ENCODE measurements at regions not wholly inside any gene's neighbourhood (a gene's known extent, or its start where the extent isn't known, plus 50 kb on each side); places are given as distances from the start of the nearest gene placed in this dataset.
A peak's percentile ranks its signal among the peaks of the same experiment; 100 is the strongest.

DNA sequence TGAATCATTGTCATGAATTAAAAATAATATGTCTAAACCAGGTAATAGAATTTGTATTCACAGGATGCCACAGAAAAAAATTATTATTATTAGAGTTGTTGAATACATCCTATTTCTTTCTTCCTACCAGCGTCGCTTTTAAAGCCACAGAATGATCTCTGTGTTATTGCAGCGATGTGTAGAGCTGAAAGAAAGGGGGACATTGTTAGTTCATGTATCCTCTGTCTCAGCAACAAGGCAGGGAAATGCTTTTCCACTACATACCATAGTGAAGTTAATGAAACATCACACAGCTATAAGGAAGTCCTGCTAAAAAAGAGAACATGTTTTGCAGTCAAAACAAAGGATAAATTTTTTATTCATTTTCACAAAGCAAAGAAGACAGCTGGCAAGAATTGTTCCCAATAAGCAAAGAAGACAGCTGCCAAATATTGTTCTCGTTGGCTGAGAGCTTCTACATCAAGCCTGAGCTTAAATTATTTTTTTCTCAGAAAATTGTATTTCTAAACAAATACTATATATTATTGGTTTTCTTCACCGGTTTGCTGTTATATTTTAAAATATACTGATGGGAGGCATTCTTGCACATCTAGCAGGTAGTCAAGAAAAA lies 1234.4 kb downstream of the SUCLG1 start:
- DNase-seq, result no peak
- Histone ChIP-seq H3K9ac (ENCODE audit: low read depth in 2 of 2, low read length in 2 of 2) (no peak overlapping the region), H3K36me3 (no peaks in the 10 kb centered on the region), H3K27ac (no peak overlapping the region), H3K9me3 (no peaks in the 10 kb centered on the region), H3K4me1 (no peaks in the 10 kb centered on the region), H3K27me3 (no peaks in the 10 kb centered on the region), H3K4me3 (no peak overlapping the region)
- intact Hi-C loops (cut with DNase I), result no loop called here
- TF ChIP-seq, protein P1, sequence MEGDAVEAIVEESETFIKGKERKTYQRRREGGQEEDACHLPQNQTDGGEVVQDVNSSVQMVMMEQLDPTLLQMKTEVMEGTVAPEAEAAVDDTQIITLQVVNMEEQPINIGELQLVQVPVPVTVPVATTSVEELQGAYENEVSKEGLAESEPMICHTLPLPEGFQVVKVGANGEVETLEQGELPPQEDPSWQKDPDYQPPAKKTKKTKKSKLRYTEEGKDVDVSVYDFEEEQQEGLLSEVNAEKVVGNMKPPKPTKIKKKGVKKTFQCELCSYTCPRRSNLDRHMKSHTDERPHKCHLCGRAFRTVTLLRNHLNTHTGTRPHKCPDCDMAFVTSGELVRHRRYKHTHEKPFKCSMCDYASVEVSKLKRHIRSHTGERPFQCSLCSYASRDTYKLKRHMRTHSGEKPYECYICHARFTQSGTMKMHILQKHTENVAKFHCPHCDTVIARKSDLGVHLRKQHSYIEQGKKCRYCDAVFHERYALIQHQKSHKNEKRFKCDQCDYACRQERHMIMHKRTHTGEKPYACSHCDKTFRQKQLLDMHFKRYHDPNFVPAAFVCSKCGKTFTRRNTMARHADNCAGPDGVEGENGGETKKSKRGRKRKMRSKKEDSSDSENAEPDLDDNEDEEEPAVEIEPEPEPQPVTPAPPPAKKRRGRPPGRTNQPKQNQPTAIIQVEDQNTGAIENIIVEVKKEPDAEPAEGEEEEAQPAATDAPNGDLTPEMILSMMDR (IDR thresholded peaks at IDR 0.05), result no peak

DNA sequence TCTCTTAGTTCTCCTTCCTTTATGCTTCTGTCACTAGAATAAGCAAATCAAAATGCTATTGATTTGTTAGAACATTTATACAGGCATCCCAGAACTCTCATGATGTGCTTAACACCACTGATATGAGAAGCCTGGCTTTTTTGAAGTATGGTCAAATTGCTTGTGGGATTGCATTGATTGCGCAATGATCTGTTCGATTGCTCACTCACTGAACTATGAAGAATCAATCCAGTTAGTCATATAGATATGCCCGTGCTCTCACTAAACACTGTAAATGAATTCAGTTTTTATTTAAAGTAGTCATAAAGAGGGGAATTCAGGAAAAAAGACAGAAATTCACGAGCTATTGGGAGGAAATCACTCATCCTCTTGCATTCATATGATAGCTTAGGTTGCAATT lies 1237.8 kb downstream of the SUCLG1 start:
- TF ChIP-seq, protein P1 (IDR thresholded peaks at IDR 0.05), result no peak
- DNase-seq, result no peak
- no peaks in the 10 kb centered on the region for H3K9me3 ChIP-seq
- intact Hi-C loops (cut with DNase I), result no loop called here
- H3K9ac ChIP-seq (ENCODE audit: low read depth in 2 of 2, low read length in 2 of 2), result no peak overlapping the region
- H3K27ac ChIP-seq, result no peak overlapping the region
- H3K27me3 ChIP-seq, result no peaks in the 10 kb centered on the region
- no peaks in the 10 kb centered on the region for H3K36me3 ChIP-seq
- no peak overlapping the region for H3K4me3 ChIP-seq
- H3K4me1 ChIP-seq, result no peaks in the 10 kb centered on the region

DNA sequence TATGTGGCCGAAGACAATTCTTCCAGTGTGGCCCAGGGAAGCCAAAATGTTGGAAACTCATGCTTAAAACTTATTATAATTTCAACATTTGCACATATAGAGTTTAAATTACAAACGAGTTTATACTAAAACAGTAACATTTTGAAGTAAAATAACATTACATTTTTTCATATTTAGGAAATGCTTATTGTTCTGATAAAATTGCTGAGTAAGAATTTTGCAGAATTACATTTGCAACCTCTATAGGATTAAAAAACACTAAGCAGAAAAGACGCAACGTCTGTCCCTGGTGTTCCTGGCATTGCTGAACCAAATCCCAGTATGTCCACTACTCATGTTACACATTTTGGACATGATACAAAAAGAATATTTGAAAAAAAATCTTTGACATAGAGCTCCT lies 1241.2 kb downstream of the SUCLG1 start:
- no peaks in the 10 kb centered on the region for H3K9me3 ChIP-seq
- no peak overlapping the region for H3K9ac ChIP-seq (ENCODE audit: low read depth in 2 of 2, low read length in 2 of 2)
- H3K4me1 ChIP-seq, result no peaks in the 10 kb centered on the region
- H3K36me3 ChIP-seq, result no peaks in the 10 kb centered on the region
- H3K27me3 ChIP-seq, result no peaks in the 10 kb centered on the region
- no peak for DNase-seq
- H3K4me3 ChIP-seq, result no peak overlapping the region
- TF ChIP-seq, protein P1 (IDR thresholded peaks at IDR 0.05), result no peak
- intact Hi-C loops (cut with DNase I), result no loop called here
- H3K27ac ChIP-seq, result no peak overlapping the region

DNA sequence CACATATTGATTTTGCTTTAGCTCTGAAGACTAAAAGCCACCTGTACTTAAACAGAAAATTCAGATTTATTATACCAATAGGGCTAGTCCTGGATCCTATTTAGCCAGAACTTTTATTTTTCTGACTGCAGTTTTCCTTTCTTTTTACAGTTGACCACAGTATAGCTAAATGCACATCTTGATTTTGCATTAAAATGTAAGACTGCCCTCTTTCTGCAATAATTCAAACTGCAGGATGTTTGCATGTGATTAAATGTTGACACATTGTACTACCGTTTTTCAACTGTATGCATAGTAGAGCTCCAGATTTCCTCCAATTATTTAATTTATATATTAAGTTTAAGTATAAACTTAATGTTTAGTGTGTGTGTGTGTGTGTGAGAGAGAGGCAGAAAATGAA lies 1262.9 kb downstream of the SUCLG1 start:
- TF ChIP-seq, protein P1 (IDR thresholded peaks at IDR 0.05), result peak; percentile 41
- Histone ChIP-seq H3K4me1 (no peaks in the 10 kb centered on the region), H3K27ac (no peak overlapping the region), H3K9ac (ENCODE audit: low read depth in 2 of 2, low read length in 2 of 2) (no peak overlapping the region), H3K9me3 (no peaks in the 10 kb centered on the region), H3K4me3 (no peak overlapping the region), H3K27me3 (no peaks in the 10 kb centered on the region), H3K36me3 (no peaks in the 10 kb centered on the region)
- DNase-seq, result no peak
- intact Hi-C loops (cut with DNase I), result no loop called here

DNA sequence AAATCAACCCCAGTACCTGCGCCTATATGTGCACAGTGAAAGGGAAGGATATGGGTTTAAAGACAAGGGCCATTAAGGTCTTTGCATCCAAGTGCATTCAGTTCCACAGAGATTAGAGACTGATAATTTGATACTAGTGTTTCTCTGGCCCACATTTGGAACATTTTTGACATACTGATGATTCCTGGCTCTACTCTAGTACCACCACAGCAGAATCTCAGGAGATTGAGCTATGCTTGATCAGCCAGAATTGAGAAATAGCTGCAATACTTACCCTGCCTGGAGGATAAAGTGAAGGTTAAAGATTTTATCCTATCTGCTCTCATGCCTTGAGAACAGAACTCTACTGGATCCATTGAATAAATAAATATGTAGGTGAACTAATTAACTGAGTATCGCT lies 1267.8 kb downstream of the SUCLG1 start:
- Histone ChIP-seq H3K27me3 (no peaks in the 10 kb centered on the region), H3K9ac (ENCODE audit: low read depth in 2 of 2, low read length in 2 of 2) (no peak overlapping the region), H3K27ac (no peak overlapping the region), H3K9me3 (no peaks in the 10 kb centered on the region), H3K36me3 (no peaks in the 10 kb centered on the region), H3K4me3 (no peak overlapping the region), H3K4me1 (no peaks in the 10 kb centered on the region)
- intact Hi-C loops (cut with DNase I), result no loop called here
- no peak for DNase-seq
- TF ChIP-seq, protein P1 (IDR thresholded peaks at IDR 0.05), result no peak
